ENCODE measurements at regions not wholly inside any gene's neighbourhood (a gene's known extent, or its start where the extent isn't known, plus 50 kb on each side); places are given as distances from the start of the nearest gene placed in this dataset.
"Not testable (repeated sequence)": the region's sequence is repeated elsewhere in the genome, so short reads cannot be mapped to it uniquely, and the experiment has no call there.

GRCh38 chr20:30285677-30286076 lies 971.8 kb upstream of the DEFB115 start:
- ChIA-PET CTCF (no interaction called here), POLR2A (ENCODE audit: low non-redundant PET) (no interaction called here)
- no peak overlapping the region for H3K4me3 ChIP-seq (ENCODE audit: low read depth, low read length, poor library complexity, severe bottlenecking)
- no peaks in the 10 kb centered on the region for H3K27me3 ChIP-seq (replicated peaks; ENCODE audit: insufficient read depth, low read depth, low read length, poor library complexity)
- no TSS peak for BruUV-seq (replicated peaks)
- no peaks in the 10 kb centered on the region for H3K4me1 ChIP-seq (ENCODE audit: insufficient read depth, low read length, poor library complexity, severe bottlenecking)
- no peak overlapping the region for H3K27ac ChIP-seq (ENCODE audit: low read depth, low read length, poor library complexity, severe bottlenecking)
- no peak for TF ChIP-seq EZH2 (IDR thresholded peaks at IDR 0.05; ENCODE audit: borderline replicate concordance, low read depth, low read length, poor library complexity, severe bottlenecking)
- TF ChIP-seq, protein P1, sequence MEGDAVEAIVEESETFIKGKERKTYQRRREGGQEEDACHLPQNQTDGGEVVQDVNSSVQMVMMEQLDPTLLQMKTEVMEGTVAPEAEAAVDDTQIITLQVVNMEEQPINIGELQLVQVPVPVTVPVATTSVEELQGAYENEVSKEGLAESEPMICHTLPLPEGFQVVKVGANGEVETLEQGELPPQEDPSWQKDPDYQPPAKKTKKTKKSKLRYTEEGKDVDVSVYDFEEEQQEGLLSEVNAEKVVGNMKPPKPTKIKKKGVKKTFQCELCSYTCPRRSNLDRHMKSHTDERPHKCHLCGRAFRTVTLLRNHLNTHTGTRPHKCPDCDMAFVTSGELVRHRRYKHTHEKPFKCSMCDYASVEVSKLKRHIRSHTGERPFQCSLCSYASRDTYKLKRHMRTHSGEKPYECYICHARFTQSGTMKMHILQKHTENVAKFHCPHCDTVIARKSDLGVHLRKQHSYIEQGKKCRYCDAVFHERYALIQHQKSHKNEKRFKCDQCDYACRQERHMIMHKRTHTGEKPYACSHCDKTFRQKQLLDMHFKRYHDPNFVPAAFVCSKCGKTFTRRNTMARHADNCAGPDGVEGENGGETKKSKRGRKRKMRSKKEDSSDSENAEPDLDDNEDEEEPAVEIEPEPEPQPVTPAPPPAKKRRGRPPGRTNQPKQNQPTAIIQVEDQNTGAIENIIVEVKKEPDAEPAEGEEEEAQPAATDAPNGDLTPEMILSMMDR (conservative IDR thresholded peaks at IDR 0.05; ENCODE audit: low read depth, low read length), result no peak
- H3K36me3 ChIP-seq (ENCODE audit: insufficient read depth, low read length, poor library complexity, severe bottlenecking), result no peaks in the 10 kb centered on the region
- DNase-seq (ENCODE audit: low spot score), result no peak
- intact Hi-C loops (cut with micrococcal nuclease; ENCODE audit: unreplicated experiment), result no loop called here
- no peaks in the 10 kb centered on the region for H3K9me3 ChIP-seq (ENCODE audit: low read depth, low read length, poor library complexity, severe bottlenecking)

DNA sequence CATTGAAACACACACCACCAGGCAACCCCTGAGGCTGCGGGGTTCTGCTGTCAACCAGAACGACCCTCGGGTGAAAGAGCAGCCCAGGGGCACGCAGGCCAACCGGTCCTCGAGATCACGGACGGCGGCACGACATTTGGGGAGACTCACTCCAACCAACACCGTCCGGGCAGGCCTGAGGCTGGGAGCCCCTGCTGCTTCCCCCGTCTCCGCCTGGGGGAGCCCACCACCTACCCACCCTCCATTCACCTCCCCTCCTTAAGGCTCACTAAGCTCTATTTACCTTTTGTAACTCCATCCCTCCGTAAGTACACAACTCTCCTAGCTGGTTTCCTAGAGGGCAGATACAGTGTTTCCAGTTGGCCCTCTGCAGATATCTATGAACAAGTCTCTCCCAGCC lies 971.3 kb upstream of the DEFB115 start:
- Histone ChIP-seq H3K27ac (ENCODE audit: low read depth, low read length, poor library complexity, severe bottlenecking) (no peak overlapping the region), H3K4me3 (ENCODE audit: low read depth, low read length, poor library complexity, severe bottlenecking) (no peak overlapping the region), H3K27me3 (replicated peaks; ENCODE audit: insufficient read depth, low read depth, low read length, poor library complexity) (no peaks in the 10 kb centered on the region), H3K9me3 (ENCODE audit: low read depth, low read length, poor library complexity, severe bottlenecking) (no peaks in the 10 kb centered on the region), H3K36me3 (ENCODE audit: insufficient read depth, low read length, poor library complexity, severe bottlenecking) (no peaks in the 10 kb centered on the region), H3K4me1 (ENCODE audit: insufficient read depth, low read length, poor library complexity, severe bottlenecking) (no peaks in the 10 kb centered on the region)
- BruUV-seq (replicated peaks), result no TSS peak
- ChIA-PET CTCF (no interaction called here), POLR2A (ENCODE audit: low non-redundant PET) (no interaction called here)
- TF ChIP-seq EZH2 (IDR thresholded peaks at IDR 0.05; ENCODE audit: borderline replicate concordance, low read depth, low read length, poor library complexity, severe bottlenecking), result no peak
- TF ChIP-seq, protein P1 (conservative IDR thresholded peaks at IDR 0.05; ENCODE audit: low read depth, low read length), result no peak
- intact Hi-C loops (cut with micrococcal nuclease; ENCODE audit: unreplicated experiment), result no loop called here
- no peak for DNase-seq (ENCODE audit: low spot score)

DNA sequence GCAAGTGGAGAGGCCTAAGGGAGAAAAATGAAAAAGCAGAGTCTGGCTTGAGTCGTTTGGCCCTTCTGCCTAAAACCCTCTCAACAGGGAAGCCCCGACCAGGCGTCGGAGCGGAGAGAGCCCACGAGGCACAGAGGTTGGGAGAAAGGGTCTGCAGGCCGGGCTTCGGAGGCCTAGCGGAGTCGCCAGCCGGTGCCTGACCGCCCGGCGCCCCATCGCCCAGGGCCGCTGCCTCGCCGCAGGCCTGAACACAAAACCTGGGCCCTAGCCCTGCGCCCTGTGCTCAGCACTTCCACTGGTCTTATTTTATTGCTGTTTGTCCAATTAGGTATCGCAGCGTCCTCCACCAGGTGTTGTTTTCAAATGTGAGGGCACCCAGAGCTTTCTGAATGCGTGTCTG lies 970.0 kb upstream of the DEFB115 start:
- H3K36me3 ChIP-seq (ENCODE audit: insufficient read depth, low read length, poor library complexity, severe bottlenecking); POLR2A ChIA-PET (ENCODE audit: low non-redundant PET); H3K9me3 ChIP-seq (ENCODE audit: low read depth, low read length, poor library complexity, severe bottlenecking); H3K4me1 ChIP-seq (ENCODE audit: insufficient read depth, low read length, poor library complexity, severe bottlenecking); H3K27me3 ChIP-seq (replicated peaks; ENCODE audit: insufficient read depth, low read depth, low read length, poor library complexity); BruUV-seq (replicated peaks); DNase-seq (ENCODE audit: low spot score); H3K4me3 ChIP-seq (ENCODE audit: low read depth, low read length, poor library complexity, severe bottlenecking); H3K27ac ChIP-seq (ENCODE audit: low read depth, low read length, poor library complexity, severe bottlenecking); intact Hi-C loops (cut with micrococcal nuclease; ENCODE audit: unreplicated experiment); CTCF ChIA-PET: not testable (repeated sequence)

DNA sequence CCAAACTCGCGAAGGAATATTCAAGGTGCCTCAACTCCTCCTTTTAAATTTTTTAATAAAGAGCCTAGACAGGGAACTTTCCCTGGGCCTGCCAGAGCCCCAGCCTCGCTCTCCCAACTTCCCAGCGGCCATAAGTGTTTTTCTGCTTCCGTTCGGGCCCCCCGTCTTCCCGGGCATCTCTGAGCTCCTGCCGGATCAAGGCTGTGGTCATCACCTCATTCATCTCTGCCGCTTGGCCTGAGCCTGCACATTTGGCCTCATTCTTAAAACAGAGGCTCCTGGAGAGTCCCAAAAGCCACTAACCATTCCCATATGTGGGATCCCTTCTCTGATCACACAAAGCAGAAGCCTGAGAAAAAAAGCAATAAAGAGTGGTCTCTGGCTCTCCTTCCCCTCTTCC lies 969.1 kb upstream of the DEFB115 start:
- BruUV-seq (replicated peaks), result no TSS peak
- Histone ChIP-seq H3K27ac (ENCODE audit: low read depth, low read length, poor library complexity, severe bottlenecking) (no peak overlapping the region), H3K4me3 (ENCODE audit: low read depth, low read length, poor library complexity, severe bottlenecking) (no peak overlapping the region), H3K36me3 (ENCODE audit: insufficient read depth, low read length, poor library complexity, severe bottlenecking) (no peaks in the 10 kb centered on the region), H3K4me1 (ENCODE audit: insufficient read depth, low read length, poor library complexity, severe bottlenecking) (no peaks in the 10 kb centered on the region), H3K27me3 (replicated peaks; ENCODE audit: insufficient read depth, low read depth, low read length, poor library complexity) (no peaks in the 10 kb centered on the region), H3K9me3 (ENCODE audit: low read depth, low read length, poor library complexity, severe bottlenecking) (no peaks in the 10 kb centered on the region)
- ChIA-PET CTCF (no interaction called here), POLR2A (ENCODE audit: low non-redundant PET) (no interaction called here)
- TF ChIP-seq EZH2 (IDR thresholded peaks at IDR 0.05; ENCODE audit: borderline replicate concordance, low read depth, low read length, poor library complexity, severe bottlenecking), result no peak
- TF ChIP-seq, protein P1 (conservative IDR thresholded peaks at IDR 0.05; ENCODE audit: low read depth, low read length), result no peak
- intact Hi-C loops (cut with micrococcal nuclease; ENCODE audit: unreplicated experiment), result no loop called here
- no peak for DNase-seq (ENCODE audit: low spot score)

DNA sequence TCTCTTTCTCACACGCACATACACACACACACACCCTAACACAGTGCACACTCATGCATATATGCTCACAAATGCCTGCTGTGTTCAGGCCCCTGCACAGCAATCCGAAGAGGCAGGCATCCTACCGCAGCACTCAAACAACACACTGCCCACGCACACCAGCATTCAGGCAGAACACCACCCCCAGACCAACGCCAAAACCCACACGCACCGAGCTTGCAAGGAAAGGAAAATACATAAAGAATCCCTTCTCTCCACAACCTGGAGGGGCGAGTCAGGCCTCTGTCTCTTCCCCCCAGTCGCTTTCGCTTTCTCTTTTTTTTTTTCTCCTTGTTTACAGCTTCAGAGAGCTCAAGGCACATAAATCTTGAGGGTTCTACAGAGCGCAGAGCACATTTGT lies 968.4 kb upstream of the DEFB115 start:
- CTCF ChIA-PET; H3K27ac ChIP-seq (ENCODE audit: low read depth, low read length, poor library complexity, severe bottlenecking): not testable (repeated sequence)

DNA sequence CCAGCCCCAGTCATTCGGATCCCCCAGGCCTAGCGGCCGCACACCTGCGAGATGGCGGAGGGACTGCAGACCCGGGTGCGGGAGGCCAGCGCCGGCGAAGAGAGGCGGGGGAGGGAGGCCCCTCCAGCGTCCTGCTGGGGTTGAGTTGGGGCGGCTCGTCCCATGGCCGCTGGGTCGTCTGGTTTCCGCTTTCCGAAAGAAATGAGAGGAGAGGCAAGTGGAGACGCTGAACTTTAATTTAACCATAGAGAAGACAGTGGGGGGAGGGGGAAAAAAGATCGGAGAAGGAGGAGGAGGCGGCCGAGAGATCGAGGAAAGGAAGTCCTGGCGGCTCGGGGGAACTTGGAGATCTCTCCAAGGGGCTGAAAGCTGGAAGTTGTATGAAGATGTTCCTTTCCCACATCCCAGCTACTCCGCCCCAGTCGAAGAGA lies 967.7 kb upstream of the DEFB115 start:
- H3K9me3 ChIP-seq (ENCODE audit: low read depth, low read length, poor library complexity, severe bottlenecking); H3K4me3 ChIP-seq (ENCODE audit: low read depth, low read length, poor library complexity, severe bottlenecking); H3K36me3 ChIP-seq (ENCODE audit: insufficient read depth, low read length, poor library complexity, severe bottlenecking); H3K27me3 ChIP-seq (replicated peaks; ENCODE audit: insufficient read depth, low read depth, low read length, poor library complexity); POLR2A ChIA-PET (ENCODE audit: low non-redundant PET); CTCF ChIA-PET; intact Hi-C loops (cut with micrococcal nuclease; ENCODE audit: unreplicated experiment); H3K4me1 ChIP-seq (ENCODE audit: insufficient read depth, low read length, poor library complexity, severe bottlenecking); BruUV-seq (replicated peaks); H3K27ac ChIP-seq (ENCODE audit: low read depth, low read length, poor library complexity, severe bottlenecking): not testable (repeated sequence)
- DNase-seq (ENCODE audit: low spot score), result peak; percentile 18

More for the DNA sequence above, 968.4 kb upstream of the DEFB115 start:
- H3K36me3 ChIP-seq (ENCODE audit: insufficient read depth, low read length, poor library complexity, severe bottlenecking); H3K4me1 ChIP-seq (ENCODE audit: insufficient read depth, low read length, poor library complexity, severe bottlenecking); H3K9me3 ChIP-seq (ENCODE audit: low read depth, low read length, poor library complexity, severe bottlenecking); H3K27me3 ChIP-seq (replicated peaks; ENCODE audit: insufficient read depth, low read depth, low read length, poor library complexity); BruUV-seq (replicated peaks); POLR2A ChIA-PET (ENCODE audit: low non-redundant PET); H3K4me3 ChIP-seq (ENCODE audit: low read depth, low read length, poor library complexity, severe bottlenecking); intact Hi-C loops (cut with micrococcal nuclease; ENCODE audit: unreplicated experiment): not testable (repeated sequence)
- DNase-seq (ENCODE audit: low spot score), result peak; percentile 5
